ENCODE measurements at regions not wholly inside any gene's neighbourhood (a gene's known extent, or its start where the extent isn't known, plus 50 kb on each side); places are given as distances from the start of the nearest gene placed in this dataset.
"Not testable (repeated sequence)": the region's sequence is repeated elsewhere in the genome, so short reads cannot be mapped to it uniquely, and the experiment has no call there.

DNA sequence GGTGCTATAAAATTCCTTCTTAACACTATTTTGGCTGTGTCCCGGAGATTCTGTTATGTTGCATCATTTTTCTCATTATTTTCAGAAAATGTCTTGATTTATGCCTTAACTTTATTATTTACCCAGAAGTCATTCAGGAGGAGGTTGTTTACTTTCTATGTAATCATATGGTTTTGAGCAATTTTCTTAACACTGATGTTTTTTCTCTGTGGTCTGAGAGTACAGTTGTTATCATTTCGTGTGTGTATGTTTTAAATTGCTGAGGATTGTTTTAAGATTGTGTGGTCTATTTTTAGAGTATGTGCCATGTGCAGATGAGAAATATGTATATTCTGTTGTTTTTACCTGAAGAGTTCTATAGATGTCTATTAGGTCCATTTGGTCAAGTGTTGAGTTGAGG lies 498.1 kb upstream of the ZNF608 start:
- DNase-seq (ENCODE audit: low read depth in 3 of 3): no peak

DNA sequence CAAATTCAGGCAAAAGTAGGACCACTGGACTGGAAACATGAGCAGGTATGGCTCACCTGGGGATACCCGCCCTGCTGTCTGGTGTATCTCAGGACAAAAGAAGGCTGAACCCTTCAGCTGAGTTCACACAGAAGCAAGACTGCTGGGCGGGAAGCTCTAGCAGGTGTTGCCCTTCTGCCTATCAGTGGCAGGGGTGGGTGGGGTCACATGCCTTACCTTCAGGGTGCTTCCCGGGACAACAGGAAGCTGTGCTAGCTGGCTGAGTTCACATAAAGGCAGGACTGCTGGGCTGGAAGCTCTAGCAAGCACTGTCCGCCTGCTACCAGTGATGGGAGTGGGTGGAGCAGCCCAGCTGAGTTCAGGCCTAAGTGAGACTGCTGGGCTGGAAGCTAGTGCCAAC lies 498.8 kb upstream of the ZNF608 start:
- no peak for DNase-seq (ENCODE audit: low read depth in 3 of 3)

DNA sequence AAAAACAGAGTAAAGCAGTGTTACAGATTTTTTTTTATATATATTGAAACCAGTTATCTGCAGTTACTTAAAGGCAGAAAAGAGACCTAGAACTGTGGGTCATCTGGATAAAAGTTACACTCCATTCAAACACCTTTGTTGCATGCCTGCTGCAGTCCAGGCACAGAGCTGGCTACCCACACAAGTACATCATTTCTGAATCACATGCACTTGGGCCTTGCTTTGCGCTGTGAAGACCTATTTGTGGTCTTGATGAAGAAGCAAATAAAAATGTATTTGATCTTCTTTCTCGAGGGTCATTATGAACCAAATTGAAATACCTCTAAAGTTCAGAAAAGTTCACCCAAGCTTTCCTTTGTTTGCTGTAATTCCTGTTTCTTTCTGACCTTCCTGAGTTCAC lies 503.0 kb upstream of the ZNF608 start:
- DNase-seq (ENCODE audit: low read depth in 3 of 3): no peak

DNA sequence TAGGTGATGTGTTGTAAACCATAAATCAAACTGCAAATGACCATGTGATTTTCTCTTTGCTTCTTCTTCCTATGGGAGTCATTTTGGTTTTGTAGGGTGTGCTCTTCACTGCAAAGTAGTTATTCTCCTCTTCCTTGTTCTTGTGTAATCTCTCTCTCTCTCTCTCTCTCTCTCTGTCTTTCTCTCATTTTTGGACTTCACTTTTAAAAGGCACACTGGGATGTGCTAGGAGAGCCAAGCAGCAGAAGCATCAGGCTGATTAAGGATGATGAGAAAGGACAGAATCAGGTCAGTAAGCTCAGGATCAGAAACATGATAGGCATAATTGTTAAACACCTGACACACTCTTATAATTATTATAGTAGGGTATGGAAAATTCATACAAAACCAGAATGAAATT lies 505.3 kb upstream of the ZNF608 start:
- DNase-seq (ENCODE audit: low read depth in 3 of 3): no peak

DNA sequence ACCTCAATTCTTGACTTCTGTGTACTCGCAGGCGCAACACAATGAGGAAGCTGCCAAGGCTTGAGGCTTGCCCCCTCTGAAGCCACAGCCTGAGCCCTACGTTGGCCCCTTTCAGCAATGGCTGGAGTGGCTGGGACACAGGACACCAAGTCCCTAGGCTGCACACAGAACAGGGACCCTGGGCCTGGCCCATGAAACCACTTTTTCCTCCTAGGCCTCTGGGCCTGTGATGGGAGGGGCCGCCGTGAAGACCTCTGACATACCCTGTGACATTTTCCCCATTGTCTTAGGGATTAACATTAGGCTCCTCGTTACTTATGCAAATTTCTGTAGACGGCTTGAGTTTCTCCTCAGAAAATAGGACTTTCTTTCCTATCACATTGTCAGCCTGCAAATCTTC lies 507.2 kb upstream of the ZNF608 start:
- not testable (repeated sequence) for DNase-seq (ENCODE audit: low read depth in 3 of 3)

DNA sequence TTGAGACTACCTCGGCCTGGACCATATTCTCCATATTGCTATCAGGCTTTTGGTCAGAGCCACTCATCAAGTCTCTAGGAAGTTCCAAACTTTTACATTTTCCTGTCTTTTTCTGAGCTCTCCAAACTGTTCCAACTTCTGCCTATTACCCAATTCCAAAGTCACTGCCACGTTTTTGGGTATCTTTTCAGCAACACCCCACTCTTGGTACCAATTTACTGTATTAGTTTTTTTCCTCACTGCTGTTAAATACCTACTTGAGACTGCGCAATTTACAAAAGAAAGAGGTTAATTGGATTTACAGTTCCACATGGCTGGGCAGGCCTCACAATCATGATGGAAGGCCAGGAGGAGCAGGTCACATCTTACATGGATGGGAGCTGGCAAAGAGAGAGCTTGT lies 507.8 kb upstream of the ZNF608 start:
- DNase-seq (ENCODE audit: low read depth in 3 of 3): no peak

DNA sequence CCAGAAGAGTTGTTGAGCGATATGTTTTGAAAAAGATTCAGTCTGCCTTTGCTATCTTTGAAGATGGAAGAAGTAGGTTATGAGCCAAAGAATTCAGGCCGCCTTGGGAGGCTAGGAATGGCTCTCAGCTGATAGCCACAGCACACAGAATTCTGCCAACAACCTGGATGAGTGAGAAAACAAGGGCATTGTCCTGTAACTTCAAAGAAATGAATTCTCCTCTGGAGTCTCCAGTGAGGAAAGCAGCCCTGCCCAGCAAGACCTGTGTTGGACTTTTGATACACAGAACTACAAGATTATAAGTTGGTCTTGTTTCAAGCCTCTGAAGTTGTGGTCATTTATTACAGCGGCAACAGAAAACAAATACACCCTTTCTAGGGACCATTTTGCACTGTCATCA lies 509.9 kb upstream of the ZNF608 start:
- no peak for DNase-seq (ENCODE audit: low read depth in 3 of 3)

DNA sequence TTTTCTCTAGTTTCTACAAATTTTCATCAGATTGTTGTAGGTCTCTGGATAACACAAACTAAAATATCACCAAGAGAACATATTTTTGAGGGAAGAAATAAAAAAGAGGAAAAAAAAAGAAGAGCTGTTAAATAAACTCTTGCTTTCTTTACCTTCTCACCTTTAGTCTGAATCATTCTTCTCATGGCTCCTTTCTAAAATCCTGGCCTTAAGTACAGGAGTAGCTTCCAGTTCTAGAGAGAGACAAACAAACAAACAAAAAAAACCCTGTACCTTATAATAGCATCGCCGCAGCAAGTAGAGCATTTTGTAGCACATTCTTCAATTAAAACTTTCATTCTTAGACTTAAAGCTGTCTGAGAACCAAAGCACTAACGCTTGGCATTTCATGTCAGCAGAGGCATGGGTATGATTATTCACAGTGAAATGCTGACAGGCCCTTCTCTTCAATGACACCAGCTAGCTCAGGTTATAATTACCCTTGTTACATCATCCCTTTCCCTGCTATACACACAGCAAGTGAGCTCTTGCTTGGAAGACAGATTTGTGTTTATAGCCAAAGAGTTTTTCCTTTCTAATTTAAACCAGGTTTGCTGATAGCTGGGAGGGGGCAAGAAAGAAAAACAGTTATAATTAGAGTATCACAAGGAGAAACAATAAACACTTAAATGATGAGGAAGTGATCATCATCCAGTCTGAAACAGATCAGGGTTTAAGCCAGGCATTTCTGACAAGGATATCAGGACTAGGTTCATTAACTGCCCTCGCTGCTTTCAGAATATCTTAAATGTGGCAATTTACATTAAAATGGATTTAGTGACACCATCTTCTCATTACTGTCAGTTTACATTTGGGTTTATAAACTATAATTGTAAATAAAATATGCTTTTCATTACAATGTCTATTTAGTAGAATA lies 510.9 kb upstream of the ZNF608 start:
- DNase-seq (ENCODE audit: low read depth in 3 of 3): no peak

DNA sequence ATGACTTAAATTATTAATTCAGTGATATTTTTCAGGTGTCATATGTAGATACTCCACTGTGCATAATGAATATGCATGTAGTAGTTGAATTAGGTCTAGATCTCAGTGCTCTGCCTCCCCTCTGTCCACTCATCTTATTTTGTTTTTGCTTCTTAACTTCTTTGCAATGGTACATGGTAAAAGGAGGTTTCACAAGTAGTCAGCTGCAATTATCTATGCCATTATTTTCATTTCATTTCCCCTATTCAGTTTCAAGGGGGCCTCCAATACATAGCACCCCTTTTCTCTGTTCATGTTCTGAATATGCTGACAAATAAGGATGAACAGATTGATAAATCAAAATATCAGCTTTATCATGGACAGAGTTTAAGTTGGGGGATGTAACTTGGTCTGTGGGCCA lies 511.6 kb upstream of the ZNF608 start:
- DNase-seq (ENCODE audit: low read depth in 3 of 3): no peak

DNA sequence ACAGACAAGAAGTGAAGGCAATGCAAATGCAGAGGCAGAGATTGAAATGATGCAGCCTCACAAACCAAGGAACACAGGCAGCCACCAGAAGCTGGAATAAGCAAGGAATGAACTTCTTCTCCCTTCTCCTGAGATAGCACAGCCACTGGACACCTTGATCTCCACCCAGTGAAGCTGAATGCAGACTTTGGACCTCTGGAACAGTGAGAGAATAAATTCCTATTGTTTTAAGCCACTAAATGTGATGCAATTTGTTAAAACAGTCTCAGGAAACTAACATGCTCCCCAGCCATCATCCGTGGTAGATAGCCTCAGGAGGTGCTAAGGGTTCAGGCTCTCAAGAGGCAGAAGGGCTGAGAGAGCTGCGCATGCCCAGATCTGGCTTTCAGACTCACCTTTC lies 512.2 kb upstream of the ZNF608 start:
- DNase-seq (ENCODE audit: low read depth in 3 of 3): no peak

DNA sequence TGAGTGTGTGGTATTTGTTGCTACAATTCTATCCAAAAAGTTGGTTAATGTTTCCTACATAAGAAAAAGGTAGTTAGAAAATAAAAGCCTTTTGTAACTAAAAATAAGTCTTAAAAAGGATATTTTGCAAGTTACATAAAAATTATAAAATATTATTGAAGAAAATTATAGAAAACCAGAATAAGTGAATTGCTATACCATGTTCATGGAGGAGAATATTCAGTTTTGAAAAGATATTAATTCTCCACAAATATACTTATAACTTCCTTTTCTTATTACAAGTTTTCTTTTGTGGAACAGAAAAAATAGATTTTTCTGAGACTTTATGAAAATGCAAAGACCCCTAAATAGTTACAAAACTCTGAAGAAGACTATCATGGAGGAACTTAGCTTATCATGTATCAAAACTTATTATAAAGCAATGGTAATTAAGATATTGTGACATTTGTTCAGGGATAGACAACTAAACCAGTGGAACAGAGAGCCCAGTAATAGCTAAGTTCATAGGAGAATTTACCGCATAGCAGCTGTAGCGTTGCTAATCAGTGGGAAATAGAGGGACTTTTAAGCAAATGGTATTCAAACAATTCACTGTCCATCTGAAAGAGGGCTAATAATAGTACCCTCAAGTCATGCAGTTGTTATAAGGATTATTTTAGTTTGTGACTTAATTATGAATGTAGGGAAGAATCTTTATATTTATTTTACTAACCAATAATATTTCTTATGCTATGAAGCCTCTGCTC lies 515.2 kb upstream of the ZNF608 start:
- no peak for DNase-seq (ENCODE audit: low read depth in 3 of 3)

DNA sequence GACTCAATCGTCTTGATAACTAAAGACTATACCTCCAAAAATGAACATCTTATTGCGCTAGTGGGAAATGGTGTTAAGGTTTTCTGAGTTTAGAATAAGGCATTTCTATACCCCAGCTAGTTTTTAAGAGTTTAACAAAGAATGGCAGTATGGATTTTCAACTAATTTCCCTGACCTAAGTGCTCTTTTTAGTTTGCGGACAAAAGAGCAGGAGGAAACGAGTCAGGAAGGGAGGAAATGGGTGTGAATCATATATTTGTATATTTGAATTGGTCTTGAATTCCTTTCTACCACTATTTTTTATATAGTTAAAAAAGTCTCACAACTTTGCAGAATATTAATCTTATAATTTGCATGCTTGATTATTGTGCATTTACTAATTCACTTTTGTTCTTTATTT lies 516.3 kb upstream of the ZNF608 start:
- no peak for DNase-seq (ENCODE audit: low read depth in 3 of 3)

DNA sequence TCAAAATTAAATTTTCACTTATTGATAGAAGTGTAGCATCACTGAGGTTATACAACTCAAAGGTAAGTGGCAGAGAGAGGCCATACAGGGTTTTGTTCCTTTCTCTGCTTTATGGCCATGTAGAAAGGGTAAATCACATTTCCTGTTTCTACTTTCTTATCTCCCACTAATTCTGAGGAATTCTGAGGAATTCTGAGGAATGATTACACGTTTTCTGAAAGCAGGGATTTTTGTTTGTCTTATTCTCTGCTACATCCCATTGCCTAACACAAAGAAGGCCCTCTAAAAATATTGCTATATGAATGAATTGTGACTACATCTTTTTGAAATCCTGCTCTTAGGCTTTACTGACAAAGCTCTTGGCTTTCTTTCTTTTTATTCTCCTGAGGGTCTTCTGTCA lies 516.9 kb upstream of the ZNF608 start:
- no peak for DNase-seq (ENCODE audit: low read depth in 3 of 3)

DNA sequence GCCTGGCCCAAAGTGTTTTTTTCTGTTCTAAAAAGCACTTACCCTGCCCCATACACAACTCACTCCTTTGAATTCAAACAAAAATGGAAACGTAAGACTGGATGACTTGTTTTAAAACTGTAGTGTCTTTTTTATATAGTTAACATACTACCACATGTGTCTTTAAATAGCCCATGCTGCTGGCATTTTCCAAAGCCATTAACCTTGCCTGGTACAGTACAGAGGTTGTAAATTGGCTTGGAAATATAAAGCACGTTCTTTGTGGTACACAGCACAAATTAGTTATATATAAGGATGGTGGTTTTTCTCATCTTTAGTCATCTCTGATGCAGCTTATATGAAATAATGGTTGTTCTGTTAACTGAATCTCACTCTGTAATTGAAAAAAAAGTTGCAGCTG lies 519.7 kb upstream of the ZNF608 start:
- no peak for DNase-seq (ENCODE audit: low read depth in 3 of 3)

DNA sequence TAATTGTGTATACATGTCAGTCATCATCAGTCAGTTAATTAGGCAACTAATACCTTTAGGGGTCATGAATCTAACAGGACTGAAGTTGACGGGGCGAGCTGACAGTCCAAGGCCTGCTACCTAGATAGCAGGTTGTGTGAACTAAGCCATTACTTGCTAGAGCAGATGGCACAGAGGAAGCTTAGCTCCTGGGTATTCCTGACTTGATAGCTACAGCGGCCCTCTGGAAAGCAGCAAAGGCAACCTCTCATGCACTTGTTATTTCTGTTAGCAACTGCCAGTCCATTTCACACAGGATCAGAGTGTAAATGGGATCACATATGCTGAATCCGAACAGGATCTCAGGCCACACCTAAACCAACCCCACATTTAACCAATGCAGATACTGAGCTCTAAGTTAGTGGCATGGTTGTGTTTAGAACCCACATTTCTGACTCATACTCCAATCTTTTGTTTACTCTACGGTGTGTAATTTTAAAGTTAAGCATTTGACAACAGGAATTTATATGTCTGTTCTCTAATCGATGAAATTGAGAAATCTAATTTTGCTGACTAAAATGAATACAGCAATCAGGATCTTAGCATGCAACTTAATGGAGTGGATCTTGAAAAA lies 521.3 kb upstream of the ZNF608 start:
- no peak for DNase-seq (ENCODE audit: low read depth in 3 of 3)

DNA sequence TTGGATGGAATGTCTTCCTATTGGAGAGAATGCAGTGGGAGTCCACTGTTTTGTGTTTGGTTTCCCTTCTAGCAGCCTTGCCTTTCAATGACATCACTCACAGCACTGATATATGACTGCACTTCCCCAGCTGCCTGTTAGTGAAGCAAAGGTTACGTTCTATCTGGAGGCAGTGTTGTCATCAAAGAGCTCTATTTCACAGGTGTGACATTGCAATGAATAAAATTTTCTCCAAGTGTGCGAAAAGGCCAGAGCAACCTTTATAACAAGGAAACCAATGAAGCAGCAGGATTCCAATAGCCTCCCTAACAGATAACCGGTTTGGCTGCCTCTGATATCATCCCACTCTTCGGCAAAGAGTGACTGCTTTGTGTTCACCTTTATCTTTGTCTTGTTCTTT lies 523.5 kb upstream of the ZNF608 start:
- no peak for DNase-seq (ENCODE audit: low read depth in 3 of 3)

DNA sequence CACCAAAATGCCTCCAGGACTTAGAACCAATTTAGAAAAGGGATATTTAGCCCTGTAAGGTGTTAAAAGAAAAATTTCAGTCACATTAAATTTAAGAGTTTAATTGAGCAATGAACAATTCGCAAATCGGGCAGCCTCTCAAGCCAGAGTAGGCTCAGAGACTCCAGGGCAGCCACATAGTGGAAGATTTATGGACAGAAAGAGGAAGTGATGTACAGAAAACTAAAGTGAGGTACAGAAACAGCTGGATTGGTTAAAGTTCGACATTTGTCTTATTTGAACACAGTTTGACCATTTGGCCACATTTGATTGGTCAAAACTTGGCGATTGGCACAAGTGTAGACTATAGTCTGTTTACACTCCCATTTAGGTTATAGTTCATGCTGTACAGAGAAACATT lies 525.9 kb upstream of the ZNF608 start:
- no peak for DNase-seq (ENCODE audit: low read depth in 3 of 3)

DNA sequence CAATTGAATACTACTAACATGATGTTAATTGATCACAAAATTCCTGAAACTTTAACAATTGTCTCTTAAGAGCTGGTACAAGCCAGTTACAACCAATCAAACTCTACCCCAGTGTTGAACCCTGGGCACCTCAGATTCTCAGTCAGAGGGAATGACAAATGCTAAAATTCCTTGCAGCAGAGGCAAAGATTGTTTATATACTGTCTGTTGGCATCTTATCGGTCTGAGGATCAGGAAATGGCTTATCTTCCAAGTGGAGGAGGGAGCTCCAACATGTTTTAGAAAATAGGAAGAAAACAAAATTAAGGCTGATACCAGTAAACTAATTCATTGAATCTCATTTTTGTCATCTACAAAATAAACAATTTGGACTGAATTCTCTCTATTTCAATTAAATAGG lies 527.8 kb upstream of the ZNF608 start:
- DNase-seq (ENCODE audit: low read depth in 3 of 3): no peak

DNA sequence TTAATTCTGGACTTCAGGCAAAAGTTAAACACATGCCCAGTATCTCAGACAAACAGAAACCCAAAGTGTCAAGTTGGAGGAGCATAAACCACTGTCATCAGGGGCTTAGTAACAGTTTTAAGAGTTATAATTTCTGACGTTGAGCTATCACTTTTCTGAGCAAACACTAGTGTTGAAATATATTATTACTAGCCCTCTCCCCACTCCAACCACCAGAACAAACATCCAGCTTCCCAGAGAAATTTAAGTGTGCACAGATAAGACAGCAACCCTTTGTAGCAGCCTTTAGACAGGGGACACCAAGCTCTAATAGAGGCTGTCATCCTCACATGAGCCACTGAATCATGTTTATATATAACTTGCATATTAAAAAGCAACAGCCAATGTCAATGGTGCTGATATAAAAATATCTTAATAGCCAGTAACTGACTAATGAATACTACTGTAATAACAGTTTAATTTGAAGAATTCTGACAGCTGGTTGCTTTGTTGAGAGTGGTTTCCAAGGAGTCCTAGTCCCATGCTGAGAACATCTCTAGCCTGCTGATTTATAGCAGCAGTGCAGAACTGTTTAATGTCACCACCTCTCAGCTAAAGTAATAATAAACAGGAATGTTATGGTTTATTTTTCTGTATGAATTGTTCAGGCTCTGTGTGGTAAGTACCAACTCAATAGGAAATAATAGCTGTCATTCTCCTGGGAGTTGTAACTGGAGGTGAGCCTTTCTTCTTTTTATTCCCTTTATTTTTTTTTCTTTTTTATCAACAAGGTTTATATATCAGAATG lies 528.7 kb upstream of the ZNF608 start:
- DNase-seq (ENCODE audit: low read depth in 3 of 3): no peak

DNA sequence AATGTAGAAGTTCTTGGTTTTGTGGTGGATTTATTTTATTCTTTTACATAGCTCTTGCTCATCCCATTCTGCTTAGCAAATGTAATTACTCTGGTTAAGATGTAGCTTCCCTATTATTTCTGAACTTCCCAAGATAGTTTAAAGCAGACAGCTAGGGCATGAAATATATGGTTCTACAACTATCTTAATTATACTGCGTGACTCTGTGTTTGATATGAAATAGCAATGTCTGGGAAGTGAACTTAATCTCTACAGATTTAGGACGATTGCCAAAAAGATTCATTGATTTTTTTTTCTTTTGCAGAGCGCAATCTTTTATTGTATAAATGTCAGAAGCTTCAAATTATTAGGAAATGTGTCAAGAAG lies 529.3 kb upstream of the ZNF608 start:
- DNase-seq (ENCODE audit: low read depth in 3 of 3): no peak

DNA sequence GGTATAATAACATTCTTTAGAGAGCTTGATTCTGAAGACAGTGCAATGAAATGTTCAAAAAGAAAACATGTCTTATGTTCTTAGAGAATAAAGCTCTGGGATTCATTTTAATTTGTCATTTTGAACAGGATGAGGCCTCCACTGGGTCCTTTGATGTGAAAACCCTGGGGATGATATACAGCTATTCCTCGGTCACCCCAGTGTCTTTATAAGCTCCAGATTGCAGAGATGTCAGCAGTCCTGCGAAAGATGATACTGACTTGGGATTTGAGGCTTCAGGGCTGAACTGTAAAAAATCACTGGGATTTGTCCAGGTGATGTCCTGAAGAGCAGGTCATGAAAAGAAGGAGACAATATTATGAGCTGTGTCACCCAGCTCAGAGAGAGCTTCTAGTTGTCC lies 529.7 kb upstream of the ZNF608 start:
- no peak for DNase-seq (ENCODE audit: low read depth in 3 of 3)

DNA sequence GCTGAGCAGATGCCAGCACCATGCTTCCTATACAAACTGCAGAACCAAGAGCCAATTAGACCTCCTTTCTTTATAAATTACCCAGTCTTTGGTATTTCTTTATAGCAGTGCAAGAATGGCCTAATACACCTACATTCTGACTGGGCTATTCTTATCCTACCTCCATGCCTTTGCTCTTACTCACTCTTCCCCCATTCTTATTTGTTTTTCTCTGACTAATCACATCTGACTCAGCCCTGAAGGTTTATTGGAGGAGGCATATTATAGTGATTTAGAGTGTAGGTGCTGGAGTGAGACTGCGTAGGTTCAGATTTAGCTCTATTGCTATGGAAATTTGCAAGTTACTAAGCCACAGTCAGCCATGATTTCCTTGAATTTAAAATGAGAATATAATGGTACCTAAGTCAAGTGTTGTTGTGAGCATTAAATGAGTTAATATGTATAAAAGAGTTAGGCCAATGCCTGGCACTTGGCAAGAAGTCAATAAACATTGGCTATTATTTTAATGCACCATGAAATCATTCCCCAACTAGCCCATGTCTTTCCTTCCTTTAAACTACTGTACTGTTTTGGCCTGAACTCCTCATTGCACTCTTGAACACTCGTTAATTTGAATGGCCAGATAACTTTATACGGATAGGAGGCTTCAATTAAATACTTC lies 531.2 kb upstream of the ZNF608 start:
- no peak for DNase-seq (ENCODE audit: low read depth in 3 of 3)

Data from stimulated activated CD4-positive, alpha-beta T cell treated with anti-CD3 and anti-CD28 coated beads, TNF-alpha, amount 100 ng/mL, for 24 hours (primary cell).